ENCODE measurements at regions not wholly inside any gene's neighbourhood (a gene's known extent, or its start where the extent isn't known, plus 50 kb on each side); places are given as distances from the start of the nearest gene placed in this dataset.

DNA sequence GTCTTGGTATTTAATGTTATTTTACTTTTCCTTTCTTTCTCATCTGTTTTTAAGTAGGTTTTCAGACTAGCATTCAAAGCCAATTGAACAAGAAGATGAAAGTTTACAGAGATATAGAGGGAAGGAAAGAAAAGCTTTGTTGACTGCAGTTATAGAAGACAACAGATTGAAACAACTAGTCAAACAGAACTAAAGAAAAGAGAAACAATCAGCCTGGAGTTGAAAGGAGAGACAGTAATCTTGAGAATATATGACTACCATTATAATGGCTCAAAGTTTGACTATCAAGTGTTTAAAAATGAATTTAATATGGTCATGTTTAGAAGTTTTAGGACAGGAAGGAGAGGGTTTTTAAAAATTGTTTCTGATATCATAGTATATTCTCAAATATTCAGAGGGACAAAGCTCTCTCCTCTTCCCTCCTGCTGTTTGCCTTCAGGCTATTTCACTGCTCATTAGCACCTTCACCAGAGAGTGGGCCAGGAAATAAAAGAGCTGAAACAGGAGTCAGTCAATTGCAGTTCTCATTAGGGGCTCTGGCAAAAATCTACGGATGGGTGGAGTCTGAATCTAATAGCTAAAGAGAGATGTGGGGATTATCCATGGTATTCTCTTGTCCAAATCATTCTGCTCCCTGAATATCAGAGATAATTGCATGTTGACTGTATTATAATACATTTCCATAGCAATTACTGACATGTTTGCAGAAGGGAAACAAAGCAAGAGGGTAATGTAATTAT is 577.8 kb downstream of the BRINP3 start:
- Histone ChIP-seq H3K27me3 (ENCODE audit: control insufficient read depth in 4 of 4, insufficient read depth in 4 of 4, low read length in 3 of 4) (no peaks in the 10 kb centered on the region), H3K4me1 (ENCODE audit: control insufficient read depth in 4 of 4, insufficient read depth in 4 of 4, low read length in 3 of 4) (no peaks in the 10 kb centered on the region), H3K27ac (ENCODE audit: low read depth in 1 of 2, low read length in 2 of 2) (no peak overlapping the region), H3K9ac (ENCODE audit: low read depth in 1 of 2, low read length in 2 of 2) (no peak overlapping the region), H3K4me3 (ENCODE audit: low read depth in 1 of 3, low read length in 3 of 3) (no peak overlapping the region), H3K9me3 (ENCODE audit: control insufficient read depth in 4 of 4, low read length in 3 of 4) (no peaks in the 10 kb centered on the region), H3K36me3 (ENCODE audit: control insufficient read depth in 4 of 4, insufficient read depth in 3 of 4, low read depth in 1 of 4, low read length in 3 of 4) (no peaks in the 10 kb centered on the region)
- 8% methylated on average over 1 of the region's 1 CpG for WGBS
- no peak for TF ChIP-seq FOXA2 (IDR thresholded peaks at IDR 0.05)
- no peak for TF ChIP-seq FOXA1 (IDR thresholded peaks at IDR 0.05)
- TF ChIP-seq TAF1 (conservative IDR thresholded peaks at IDR 0.05): no peak
- TF ChIP-seq ATF3 (IDR thresholded peaks at IDR 0.05): no peak
- no peak for DNase-seq (ENCODE audit: low spot score)

GRCh38 chr1:189904509-189904908 is 573.2 kb downstream of the BRINP3 start:
- no peak for DNase-seq (ENCODE audit: low spot score)
- H3K4me1 ChIP-seq (ENCODE audit: control insufficient read depth in 4 of 4, insufficient read depth in 4 of 4, low read length in 3 of 4): no peaks in the 10 kb centered on the region
- no peak overlapping the region for H3K9ac ChIP-seq (ENCODE audit: low read depth in 1 of 2, low read length in 2 of 2)
- TF ChIP-seq TAF1 (conservative IDR thresholded peaks at IDR 0.05): no peak
- no peak for TF ChIP-seq ATF3 (IDR thresholded peaks at IDR 0.05)
- TF ChIP-seq JUND (IDR thresholded peaks at IDR 0.05): no peak
- no peak for TF ChIP-seq CTCF (IDR thresholded peaks at IDR 0.05; ENCODE audit: low read depth, low read length, missing input control)
- H3K36me3 ChIP-seq (ENCODE audit: control insufficient read depth in 4 of 4, insufficient read depth in 3 of 4, low read depth in 1 of 4, low read length in 3 of 4): no peaks in the 10 kb centered on the region
- H3K27ac ChIP-seq (ENCODE audit: low read depth in 1 of 2, low read length in 2 of 2): no peak overlapping the region
- WGBS: 73% methylated on average over 2 of the region's 2 CpGs
- no peaks in the 10 kb centered on the region for H3K27me3 ChIP-seq (ENCODE audit: control insufficient read depth in 4 of 4, insufficient read depth in 4 of 4, low read length in 3 of 4)
- no peaks in the 10 kb centered on the region for H3K9me3 ChIP-seq (ENCODE audit: control insufficient read depth in 4 of 4, low read length in 3 of 4)
- no peak overlapping the region for H3K4me3 ChIP-seq (ENCODE audit: low read depth in 1 of 3, low read length in 3 of 3)

GRCh38 chr1:189908113-189908512 is 569.6 kb downstream of the BRINP3 start:
- TF ChIP-seq EGR1 (IDR thresholded peaks at IDR 0.05; ENCODE audit: low read depth in 2 of 2) (no peak), TAF1 (conservative IDR thresholded peaks at IDR 0.05) (no peak), NR2F2 (IDR thresholded peaks at IDR 0.05) (no peak), HNF4G (IDR thresholded peaks at IDR 0.05) (no peak), FOXA2 (IDR thresholded peaks at IDR 0.05) (no peak), RXRA (IDR thresholded peaks at IDR 0.05) (no peak), CTCF (IDR thresholded peaks at IDR 0.05; ENCODE audit: low read depth, low read length, missing input control) (no peak)
- TF ChIP-seq, protein P1, sequence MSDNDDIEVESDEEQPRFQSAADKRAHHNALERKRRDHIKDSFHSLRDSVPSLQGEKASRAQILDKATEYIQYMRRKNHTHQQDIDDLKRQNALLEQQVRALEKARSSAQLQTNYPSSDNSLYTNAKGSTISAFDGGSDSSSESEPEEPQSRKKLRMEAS (IDR thresholded peaks at IDR 0.05): no peak
- Histone ChIP-seq H3K27me3 (ENCODE audit: control insufficient read depth in 4 of 4, insufficient read depth in 4 of 4, low read length in 3 of 4) (no peaks in the 10 kb centered on the region), H3K9ac (ENCODE audit: low read depth in 1 of 2, low read length in 2 of 2) (no peak overlapping the region), H3K27ac (ENCODE audit: low read depth in 1 of 2, low read length in 2 of 2) (no peak overlapping the region), H3K9me3 (ENCODE audit: control insufficient read depth in 4 of 4, low read length in 3 of 4) (no peaks in the 10 kb centered on the region), H3K36me3 (ENCODE audit: control insufficient read depth in 4 of 4, insufficient read depth in 3 of 4, low read depth in 1 of 4, low read length in 3 of 4) (no peaks in the 10 kb centered on the region), H3K4me1 (ENCODE audit: control insufficient read depth in 4 of 4, insufficient read depth in 4 of 4, low read length in 3 of 4) (no peaks in the 10 kb centered on the region), H3K4me3 (ENCODE audit: low read depth in 1 of 3, low read length in 3 of 3) (no peak overlapping the region)
- DNase-seq (ENCODE audit: low spot score): no peak

Data from liver (tissue), 8 donors.